Breast epithelium (tissue), 3 donors: ENCODE measurements at regions not wholly inside any gene's neighbourhood (a gene's known extent, or its start where the extent isn't known, plus 50 kb on each side); places are given as distances from the start of the nearest gene placed in this dataset.

Experiments
- POLR2A ChIP-seq: fragments of 450-650 bp; IDR thresholded peaks from one replicate; pipeline ENCODE4 v1.6.1; 2016; ENCODE audit warnings: antibody characterized with exemption, mild to moderate bottlenecking, moderate library complexity
- POLR2AphosphoS5 ChIP-seq, 3 donors: sonication (generic); formaldehyde crosslinking; IDR thresholded peaks; one replicate each; pipeline ENCODE4 v1.6.1; 2017; ENCODE audit warnings: antibody characterized with exemption in 3 of 3
- TF ChIP-seq, protein P1 (sequence below), 3 donors: fragments of 450-650 bp; IDR thresholded peaks; one replicate each; pipeline ENCODE4 v1.5.1; 2016 to 2017; ENCODE audit warnings: antibody characterized with exemption in 3 of 3, mild to moderate bottlenecking in 3 of 3, moderate library complexity in 3 of 3

DNA sequence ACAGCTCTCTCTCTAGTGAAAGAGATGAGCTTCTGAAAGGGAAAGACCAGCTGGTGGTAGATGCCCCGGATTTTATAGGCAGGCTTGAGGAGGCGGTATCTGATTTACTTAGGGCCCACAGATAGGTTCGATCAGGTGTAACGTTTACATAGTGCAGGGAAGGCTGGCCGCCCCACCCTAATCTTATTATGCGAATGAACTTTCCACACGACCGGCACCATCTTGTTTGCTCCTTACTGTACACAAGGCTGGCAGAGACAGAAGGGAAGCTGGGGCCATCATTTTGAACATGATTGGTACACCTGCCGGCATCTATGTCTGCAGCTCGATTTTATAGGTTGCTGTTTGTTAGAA is 212.0 kb upstream of the JARID2 start:
- TF ChIP-seq, protein P1, sequence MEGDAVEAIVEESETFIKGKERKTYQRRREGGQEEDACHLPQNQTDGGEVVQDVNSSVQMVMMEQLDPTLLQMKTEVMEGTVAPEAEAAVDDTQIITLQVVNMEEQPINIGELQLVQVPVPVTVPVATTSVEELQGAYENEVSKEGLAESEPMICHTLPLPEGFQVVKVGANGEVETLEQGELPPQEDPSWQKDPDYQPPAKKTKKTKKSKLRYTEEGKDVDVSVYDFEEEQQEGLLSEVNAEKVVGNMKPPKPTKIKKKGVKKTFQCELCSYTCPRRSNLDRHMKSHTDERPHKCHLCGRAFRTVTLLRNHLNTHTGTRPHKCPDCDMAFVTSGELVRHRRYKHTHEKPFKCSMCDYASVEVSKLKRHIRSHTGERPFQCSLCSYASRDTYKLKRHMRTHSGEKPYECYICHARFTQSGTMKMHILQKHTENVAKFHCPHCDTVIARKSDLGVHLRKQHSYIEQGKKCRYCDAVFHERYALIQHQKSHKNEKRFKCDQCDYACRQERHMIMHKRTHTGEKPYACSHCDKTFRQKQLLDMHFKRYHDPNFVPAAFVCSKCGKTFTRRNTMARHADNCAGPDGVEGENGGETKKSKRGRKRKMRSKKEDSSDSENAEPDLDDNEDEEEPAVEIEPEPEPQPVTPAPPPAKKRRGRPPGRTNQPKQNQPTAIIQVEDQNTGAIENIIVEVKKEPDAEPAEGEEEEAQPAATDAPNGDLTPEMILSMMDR (IDR thresholded peaks at IDR 0.05) = no peak
- no peak for TF ChIP-seq POLR2A
- TF ChIP-seq POLR2AphosphoS5 (IDR thresholded peaks at IDR 0.05) = no peak
